Bone marrow (tissue), 2 donors: ENCODE measurements at regions not wholly inside any gene's neighbourhood (a gene's known extent, or its start where the extent isn't known, plus 50 kb on each side); places are given as distances from the start of the nearest gene placed in this dataset.
"Not testable (repeated sequence)": the region's sequence is repeated elsewhere in the genome, so short reads cannot be mapped to it uniquely, and the experiment has no call there.

ENCODE experiments used
- DNase-seq, 2 donors: peaks; one replicate each; lab custom pipeline; 2025; lab: John Stamatoyannopoulos, UW

GRCh38 chr20:48405909-48406308 lies 421.9 kb downstream of the PREX1 start:
- no peak for DNase-seq

GRCh38 chr20:48404598-48404997 lies 423.2 kb downstream of the PREX1 start:
- DNase-seq, result no peak

DNA sequence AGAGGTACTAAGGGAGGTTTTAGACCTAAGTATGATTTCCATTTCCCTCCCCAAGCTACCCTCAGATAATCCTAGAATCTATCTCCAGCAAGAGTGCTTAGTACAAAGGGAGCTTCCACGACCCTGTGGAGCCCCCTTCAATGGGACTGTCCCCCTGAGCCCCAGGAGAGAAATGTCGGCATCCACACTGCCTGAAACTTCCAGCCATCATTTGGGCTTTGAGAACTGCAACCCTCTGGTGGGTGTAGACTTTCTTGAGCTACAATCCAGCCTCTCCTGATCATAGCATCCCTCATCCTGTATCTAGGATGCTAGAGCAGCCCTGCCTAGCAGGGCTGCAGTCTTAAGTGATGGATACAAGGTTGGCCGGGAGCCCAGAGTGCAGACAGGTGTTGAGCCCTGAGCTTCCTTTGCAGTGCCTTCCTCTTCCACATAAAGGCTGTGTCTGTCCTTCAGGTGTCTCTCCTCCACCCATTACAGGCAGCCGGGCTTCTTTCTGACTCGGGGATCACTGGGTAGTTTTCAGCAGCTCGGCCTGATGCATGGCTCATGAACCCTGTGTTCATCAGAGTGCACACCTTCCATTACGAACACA lies 424.5 kb downstream of the PREX1 start:
- no peak for DNase-seq

GRCh38 chr20:48401359-48401758 lies 426.4 kb downstream of the PREX1 start:
- no peak for DNase-seq

DNA sequence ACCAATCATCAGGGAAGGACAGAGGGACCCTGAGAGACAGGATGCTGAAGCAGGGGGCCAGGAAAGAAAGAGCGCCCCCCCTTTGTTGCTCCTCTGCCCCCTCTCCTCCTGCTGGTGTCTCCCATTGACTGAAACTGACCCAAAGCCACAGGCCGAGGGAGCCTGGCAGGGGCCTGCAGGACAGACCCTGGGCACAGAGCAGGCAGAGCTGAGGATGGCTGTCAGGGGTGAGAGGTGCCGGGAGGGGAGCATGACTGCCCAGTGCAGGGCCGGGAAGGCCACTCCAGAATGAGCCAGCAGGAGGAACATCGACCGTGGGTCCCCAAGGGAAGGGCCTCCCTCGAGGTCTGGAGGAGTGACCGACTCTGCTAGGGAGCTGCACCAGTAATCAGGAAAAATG lies 427.8 kb downstream of the PREX1 start:
- DNase-seq, result no peak

- no peak for DNase-seq
Measured at GRCh38 chr20:48398506-48399449, 429.0 kb downstream of the PREX1 start.

DNA sequence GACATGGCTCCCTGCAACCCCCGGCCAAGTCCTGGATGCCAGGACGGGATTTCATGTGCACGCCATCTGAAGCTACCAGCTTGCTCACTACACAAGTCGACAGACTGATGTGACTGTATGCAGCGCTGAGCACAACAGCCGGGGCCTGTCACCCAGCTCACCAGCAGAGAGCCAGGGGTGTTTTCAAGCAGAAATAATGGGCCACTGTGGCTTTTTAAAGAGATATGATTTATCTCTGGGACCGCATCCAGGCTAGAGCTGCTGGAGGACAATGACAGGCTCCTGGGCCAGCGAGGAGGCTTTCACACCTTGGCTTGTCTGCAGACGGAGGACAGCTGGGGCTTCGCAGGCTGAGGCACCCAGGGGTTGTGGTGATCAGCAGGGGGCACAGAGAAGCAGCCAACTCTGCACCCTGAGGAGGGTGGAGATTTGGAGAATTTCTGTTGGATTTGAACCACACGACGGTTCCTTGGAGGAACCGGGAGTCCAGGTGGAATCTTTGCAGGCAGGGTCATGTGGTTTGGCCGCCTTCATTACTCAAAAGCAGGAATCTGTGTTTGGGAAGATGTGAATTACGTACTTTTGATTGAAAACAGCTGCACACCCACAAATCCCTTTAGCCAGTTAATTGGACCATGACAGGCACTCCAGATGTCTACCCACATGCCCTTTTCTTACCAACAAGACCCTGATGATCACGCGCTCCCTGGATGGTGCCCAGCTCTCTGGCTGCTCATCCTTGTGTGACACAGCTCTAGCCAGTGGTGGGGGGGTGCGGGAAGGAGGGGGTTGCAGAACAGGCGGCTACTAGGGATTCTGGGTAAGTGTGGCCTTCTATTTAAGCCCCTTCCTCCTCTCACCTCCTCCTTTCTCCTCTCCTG lies 430.6 kb downstream of the PREX1 start:
- DNase-seq, result not testable (repeated sequence)

- no peak for DNase-seq
Measured at GRCh38 chr20:48395816-48396546, 431.8 kb downstream of the PREX1 start.

DNA sequence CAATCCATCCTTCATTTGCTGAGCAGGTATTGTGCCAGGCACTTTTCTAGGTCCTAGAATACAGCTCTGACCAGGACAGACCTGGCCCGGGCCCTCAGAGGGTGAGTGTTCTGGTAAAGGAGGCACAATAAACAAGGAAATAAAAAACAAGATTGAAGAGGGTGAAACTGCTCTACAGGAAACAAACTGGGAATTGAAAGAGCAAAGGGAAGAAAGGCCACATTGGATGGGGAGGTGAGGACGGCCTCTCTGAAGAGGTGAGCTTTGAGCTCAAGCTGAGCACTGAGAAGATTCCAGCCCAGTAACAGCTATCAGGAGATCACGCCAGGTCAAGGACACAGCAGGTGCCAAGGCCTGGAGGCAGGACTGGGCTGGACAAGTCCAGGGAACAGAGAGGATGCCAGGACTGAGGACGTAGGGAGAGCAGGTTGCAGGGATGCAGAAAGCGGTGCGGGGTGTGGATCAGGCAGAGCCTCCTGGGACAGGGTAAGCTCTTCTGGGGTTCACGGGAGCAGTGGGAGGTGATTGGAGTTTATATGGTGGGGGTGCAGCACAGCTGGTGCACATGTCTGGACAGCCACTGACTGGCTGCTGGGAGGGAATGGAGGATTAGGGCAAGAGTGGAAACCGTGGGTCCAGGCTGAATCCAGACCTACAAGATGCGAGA lies 433.3 kb downstream of the PREX1 start:
- DNase-seq, result no peak

GRCh38 chr20:48393737-48394314 lies 434.0 kb downstream of the PREX1 start:
- DNase-seq, result no peak

DNA sequence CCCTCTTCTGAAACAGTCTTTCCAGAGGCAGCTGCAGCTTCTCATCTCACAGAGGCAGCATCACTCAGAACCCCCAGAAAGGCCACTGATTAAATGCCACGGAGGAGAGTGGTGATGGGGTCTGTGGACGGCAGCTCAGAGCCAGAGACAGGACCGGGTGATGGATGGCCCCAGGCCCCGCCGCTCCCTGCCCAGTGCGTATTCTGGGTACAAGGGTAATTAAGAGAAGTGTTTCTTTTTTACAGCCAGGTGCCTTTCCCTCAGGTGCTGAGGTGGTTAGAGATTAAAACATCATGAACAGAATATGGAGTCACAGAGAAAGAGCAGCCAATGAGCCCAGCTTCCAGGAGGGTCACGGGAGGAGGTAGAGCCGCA lies 434.5 kb downstream of the PREX1 start:
- no peak for DNase-seq

DNA sequence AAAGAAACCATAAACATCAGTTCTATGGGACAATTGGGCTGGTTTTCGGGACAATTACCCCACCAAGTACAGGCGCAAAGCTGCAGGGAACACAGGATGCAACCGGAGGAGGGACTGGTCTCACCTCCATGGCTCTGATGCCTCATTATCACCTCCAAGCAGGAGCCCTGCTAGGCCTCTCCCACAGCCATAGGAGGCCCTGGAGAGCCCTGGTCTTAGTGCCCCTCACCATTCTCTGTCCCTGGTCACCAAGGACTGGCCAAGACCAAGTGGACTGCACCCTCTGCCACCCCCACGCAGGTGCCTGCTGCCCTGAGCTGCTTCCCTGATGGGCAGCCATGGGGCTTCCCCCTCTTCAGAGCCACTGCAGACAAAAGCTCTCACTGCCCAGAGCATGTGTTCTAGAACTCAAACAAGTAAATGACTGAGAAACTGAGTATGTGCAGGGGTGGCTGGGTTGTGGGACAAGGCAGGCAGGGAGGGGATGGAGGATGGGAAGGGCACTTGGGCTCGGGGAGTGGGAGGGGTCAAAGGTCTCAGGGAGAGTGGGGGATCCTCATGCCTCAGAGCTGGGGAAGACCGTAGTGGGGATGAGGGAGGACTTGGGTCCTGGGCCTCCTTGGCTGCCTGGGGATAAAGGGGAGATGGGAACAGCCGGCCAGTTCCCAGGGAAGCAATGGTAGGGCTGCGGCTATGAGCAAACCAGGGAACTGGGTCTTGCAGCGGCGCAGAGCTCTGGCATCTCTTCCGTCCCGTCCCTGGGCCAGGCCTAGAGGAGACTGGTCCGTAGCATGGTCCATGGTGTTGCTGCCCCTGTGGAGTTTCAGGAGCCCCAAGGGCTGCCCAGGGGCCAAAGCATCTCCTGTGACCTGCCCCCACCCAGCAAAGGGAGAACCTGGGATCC lies 435.1 kb downstream of the PREX1 start:
- DNase-seq, result no peak

GRCh38 chr20:48390981-48391380 lies 436.8 kb downstream of the PREX1 start:
- no peak for DNase-seq

DNA sequence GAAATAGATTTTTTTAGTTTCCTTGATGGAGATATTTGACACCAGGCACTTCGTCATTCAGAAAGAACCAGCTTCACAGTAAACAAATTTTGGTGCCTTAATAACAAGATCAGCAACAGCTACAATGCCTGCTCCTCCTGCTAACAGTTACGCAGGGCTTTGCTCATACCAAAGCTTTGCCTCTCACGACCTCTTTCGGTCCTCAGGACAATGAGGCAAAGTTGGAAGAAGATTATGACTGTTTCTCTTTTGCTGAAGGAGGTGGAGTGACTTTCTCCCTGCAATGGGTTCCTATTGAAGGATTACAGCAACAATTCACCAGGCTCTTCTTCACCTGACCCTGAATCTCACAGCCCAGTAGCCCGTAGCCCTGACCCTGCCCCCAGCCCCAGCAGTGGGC lies 440.1 kb downstream of the PREX1 start:
- no peak for DNase-seq

DNA sequence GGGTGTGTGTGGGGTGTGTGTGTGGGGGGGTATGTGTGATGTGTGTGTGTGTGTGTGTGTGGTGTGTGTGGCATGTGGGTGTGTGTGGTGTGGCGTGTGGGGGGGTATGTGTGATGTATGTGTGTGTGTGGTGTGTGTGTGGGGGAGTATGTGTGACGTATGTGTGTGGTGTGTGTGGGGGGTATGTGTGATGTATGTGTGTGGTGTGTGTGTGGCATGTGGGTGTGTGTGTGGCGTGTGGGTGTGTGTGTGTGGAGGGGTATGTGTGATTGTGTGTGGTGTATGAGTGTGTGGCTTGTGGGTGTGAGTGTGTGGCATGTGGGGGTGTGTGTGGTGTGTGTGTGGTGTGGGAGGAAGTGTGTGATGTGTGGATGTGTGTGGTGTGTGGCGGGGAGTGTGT lies 442.3 kb downstream of the PREX1 start:
- DNase-seq, result no peak

GRCh38 chr20:48385114-48385513 lies 442.7 kb downstream of the PREX1 start:
- DNase-seq, result no peak

GRCh38 chr20:48384147-48384818 lies 443.5 kb downstream of the PREX1 start:
- no peak for DNase-seq

DNA sequence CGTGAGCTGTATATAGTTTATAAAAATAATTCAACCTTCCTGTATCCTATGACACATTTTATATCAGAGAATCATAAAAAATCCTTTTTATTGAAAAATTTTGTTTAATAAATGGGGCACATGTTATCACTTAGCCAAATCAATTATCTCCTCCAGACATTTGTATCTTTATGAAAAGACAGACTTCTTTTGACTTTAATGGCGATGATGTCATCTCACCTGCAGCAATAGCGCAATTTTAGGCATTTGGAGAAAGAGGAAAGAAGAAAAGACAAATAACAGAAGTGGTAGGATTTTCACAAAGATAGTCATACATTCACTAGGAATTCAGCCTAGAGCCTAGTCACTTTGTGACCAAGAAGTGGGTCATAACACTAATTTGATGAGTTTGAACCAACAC lies 444.5 kb downstream of the PREX1 start:
- no peak for DNase-seq

GRCh38 chr20:48382304-48382703 lies 445.5 kb downstream of the PREX1 start:
- DNase-seq, result no peak
